Calu3 (cell line): ENCODE measurements at regions not wholly inside any gene's neighbourhood (a gene's known extent, or its start where the extent isn't known, plus 50 kb on each side); places are given as distances from the start of the nearest gene placed in this dataset.

ENCODE experiments used
- BruUV-seq: library from RNA; stranded (reverse); fragments of 400-500 nt; replicated peaks from 2 replicates; lab custom pipeline; 2021; lab: Mats Ljungman, UMichigan
- CTCF ChIA-PET: fragments of 300-600 bp; sonication (Branson Sonifier 250); formaldehyde crosslinking; loops from one replicate; lab custom pipeline; 2022; ENCODE audit warnings: antibody characterized with exemption; lab: Charles Lee
- DNase-seq: peaks from one replicate; pipeline ENCODE4 v3.0.0; 2022
- H3K27ac Mint-ChIP-seq: one replicate; pipeline ENCODE4 v1.8.0; 2022; ENCODE audit warnings: mixed read lengths; ENCODE audit not compliant: unreplicated experiment
- H3K27me3 Mint-ChIP-seq: one replicate; pipeline ENCODE4 v1.8.0; 2022; ENCODE audit warnings: mixed read lengths; ENCODE audit not compliant: unreplicated experiment
- H3K36me3 Mint-ChIP-seq: one replicate; pipeline ENCODE4 v1.8.0; 2022; ENCODE audit warnings: mild to moderate bottlenecking, moderate library complexity, mixed read lengths; ENCODE audit not compliant: insufficient read depth, unreplicated experiment
- H3K4me1 Mint-ChIP-seq: one replicate; pipeline ENCODE4 v1.8.0; 2022; ENCODE audit warnings: mild to moderate bottlenecking, low read depth, mixed read lengths; ENCODE audit not compliant: unreplicated experiment
- H3K4me3 Mint-ChIP-seq: one replicate; pipeline ENCODE4 v1.8.0; 2022; ENCODE audit warnings: mild to moderate bottlenecking, low read depth, moderate library complexity, mixed read lengths; ENCODE audit not compliant: unreplicated experiment
- H3K9me3 Mint-ChIP-seq: one replicate; pipeline ENCODE4 v1.8.0; 2022; ENCODE audit warnings: low read depth, mixed read lengths; ENCODE audit not compliant: unreplicated experiment
- intact Hi-C: fragments of 100-400 bp; cut with micrococcal nuclease; formaldehyde crosslinking; loops from one replicate; pipeline ENCODE4 v1.10.0; 2022; ENCODE audit not compliant: unreplicated experiment
- TF ChIP-seq, protein P1 (sequence below): fragments of 200-600 bp; IDR thresholded peaks from one replicate; pipeline ENCODE4 v1.8.0; 2022; ENCODE audit warnings: antibody characterized with exemption; ENCODE audit not compliant: unreplicated experiment

DNA sequence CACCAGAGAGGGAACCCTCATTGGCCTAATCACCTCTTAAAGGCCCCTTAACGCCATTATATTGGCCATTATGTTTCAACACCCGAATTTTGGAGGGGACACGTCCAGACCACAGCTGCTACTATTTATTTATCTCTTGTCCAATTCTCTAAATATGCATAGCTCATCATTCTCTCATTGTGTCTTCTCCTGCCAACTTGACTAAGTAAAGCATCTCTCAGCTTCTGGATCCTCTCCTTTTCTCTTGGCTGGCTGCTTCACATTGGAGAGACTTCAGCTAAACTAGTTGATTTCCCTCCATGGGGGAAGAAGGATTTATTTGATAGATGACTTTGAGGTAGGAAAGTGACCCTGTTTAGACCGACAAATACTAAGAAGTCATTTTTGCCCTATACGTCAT, 120.4 kb upstream of the KRR1 start:
- H3K27me3 Mint-ChIP-seq = no peaks in the 10 kb centered on the region
- TF ChIP-seq, protein P1, sequence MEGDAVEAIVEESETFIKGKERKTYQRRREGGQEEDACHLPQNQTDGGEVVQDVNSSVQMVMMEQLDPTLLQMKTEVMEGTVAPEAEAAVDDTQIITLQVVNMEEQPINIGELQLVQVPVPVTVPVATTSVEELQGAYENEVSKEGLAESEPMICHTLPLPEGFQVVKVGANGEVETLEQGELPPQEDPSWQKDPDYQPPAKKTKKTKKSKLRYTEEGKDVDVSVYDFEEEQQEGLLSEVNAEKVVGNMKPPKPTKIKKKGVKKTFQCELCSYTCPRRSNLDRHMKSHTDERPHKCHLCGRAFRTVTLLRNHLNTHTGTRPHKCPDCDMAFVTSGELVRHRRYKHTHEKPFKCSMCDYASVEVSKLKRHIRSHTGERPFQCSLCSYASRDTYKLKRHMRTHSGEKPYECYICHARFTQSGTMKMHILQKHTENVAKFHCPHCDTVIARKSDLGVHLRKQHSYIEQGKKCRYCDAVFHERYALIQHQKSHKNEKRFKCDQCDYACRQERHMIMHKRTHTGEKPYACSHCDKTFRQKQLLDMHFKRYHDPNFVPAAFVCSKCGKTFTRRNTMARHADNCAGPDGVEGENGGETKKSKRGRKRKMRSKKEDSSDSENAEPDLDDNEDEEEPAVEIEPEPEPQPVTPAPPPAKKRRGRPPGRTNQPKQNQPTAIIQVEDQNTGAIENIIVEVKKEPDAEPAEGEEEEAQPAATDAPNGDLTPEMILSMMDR = no peak
- no peak for DNase-seq
- H3K36me3 Mint-ChIP-seq = no peaks in the 10 kb centered on the region
- H3K9me3 Mint-ChIP-seq = peaks cover 2% of the 10 kb centered on the region
- intact Hi-C loops = no loop called here
- CTCF ChIA-PET = interaction anchor here (0.6 kb wide), 1 partner anchor 104 kb away, joined by 3 read pairs; no protein-coding TSS in a partner anchor
- peaks cover 46% of the 10 kb centered on the region for H3K4me1 Mint-ChIP-seq
- H3K4me3 Mint-ChIP-seq = no peak overlapping the region
- BruUV-seq = no TSS peak
- no peak overlapping the region for H3K27ac Mint-ChIP-seq

DNA sequence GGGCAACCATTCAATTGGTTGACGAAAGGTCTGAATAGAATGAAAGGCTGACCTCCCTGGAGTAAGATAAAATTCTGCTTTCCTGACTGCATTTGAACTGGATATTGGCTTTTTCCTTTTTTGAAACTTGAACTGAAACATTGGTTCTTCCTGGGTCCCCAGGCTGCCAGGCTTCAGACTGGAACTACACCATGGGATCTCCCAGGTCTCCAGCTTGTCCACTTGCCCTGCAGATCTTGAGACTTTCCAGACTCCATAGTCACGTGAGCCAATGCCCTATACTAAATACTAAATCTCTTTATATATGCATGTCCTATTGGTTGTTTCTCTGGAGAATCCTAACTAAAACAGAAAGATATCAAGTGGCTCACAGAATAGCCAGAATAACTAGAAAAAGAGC, 118.7 kb upstream of the KRR1 start:
- no peaks in the 10 kb centered on the region for H3K36me3 Mint-ChIP-seq
- no peak for DNase-seq
- no peaks in the 10 kb centered on the region for H3K27me3 Mint-ChIP-seq
- H3K4me1 Mint-ChIP-seq = peaks cover 28% of the 10 kb centered on the region
- TF ChIP-seq, protein P1 = no peak
- intact Hi-C loops = no loop called here
- peaks cover 2% of the 10 kb centered on the region for H3K9me3 Mint-ChIP-seq
- CTCF ChIA-PET = no interaction called here
- H3K4me3 Mint-ChIP-seq = no peak overlapping the region
- no peak overlapping the region for H3K27ac Mint-ChIP-seq
- no TSS peak for BruUV-seq

DNA sequence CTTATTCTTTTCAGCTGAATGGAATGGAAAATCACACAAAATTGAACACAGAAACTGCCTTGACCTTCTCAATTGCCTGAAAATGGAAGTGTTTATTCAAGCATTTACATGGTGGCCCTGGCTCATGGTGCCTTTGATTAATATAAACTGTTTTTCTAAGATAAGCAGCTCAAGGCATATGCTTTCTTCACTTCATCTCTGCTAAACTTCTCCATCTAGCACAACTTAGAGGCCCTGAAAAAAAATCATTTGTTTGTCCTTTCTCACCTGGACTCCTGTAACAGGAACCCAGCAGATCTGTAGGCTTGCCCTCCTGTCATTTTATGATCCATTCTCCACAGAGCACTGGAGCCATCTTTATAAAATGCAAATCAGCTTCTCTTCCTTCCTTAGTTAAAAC, 117.5 kb upstream of the KRR1 start:
- Mint-ChIP-seq H3K36me3 (no peaks in the 10 kb centered on the region), H3K4me3 (no peak overlapping the region), H3K27me3 (no peaks in the 10 kb centered on the region), H3K4me1 (peaks cover 25% of the 10 kb centered on the region), H3K27ac (no peak overlapping the region), H3K9me3 (peaks cover 2% of the 10 kb centered on the region)
- intact Hi-C loops = no loop called here
- CTCF ChIA-PET = interaction anchor here (0.7 to 1.2 kb wide), 2 partner anchors 81 to 121 kb away, joined by 3 read pairs; no protein-coding TSS in a partner anchor
- TF ChIP-seq, protein P1 = no peak
- no peak for DNase-seq
- no TSS peak for BruUV-seq

DNA sequence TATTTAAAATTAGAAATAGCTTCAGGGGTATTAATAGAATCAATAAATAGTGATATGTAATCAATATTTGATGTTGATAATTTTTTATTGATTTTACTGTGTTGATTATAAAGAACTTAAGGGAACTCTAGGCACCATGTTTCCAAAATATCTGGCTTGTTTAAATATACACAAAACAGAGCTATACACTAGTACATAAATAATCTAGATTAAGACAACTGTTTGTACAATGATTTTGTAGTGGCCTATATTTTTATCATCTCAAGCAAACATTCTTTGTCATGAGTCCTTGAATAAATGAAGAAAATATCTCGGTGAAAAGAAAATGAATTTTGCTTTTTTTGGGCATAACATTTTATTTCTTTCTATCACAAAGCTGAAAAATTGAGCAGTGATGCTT, 117.1 kb upstream of the KRR1 start:
- H3K27me3 Mint-ChIP-seq = no peaks in the 10 kb centered on the region
- peaks cover 2% of the 10 kb centered on the region for H3K9me3 Mint-ChIP-seq
- no peak overlapping the region for H3K27ac Mint-ChIP-seq
- CTCF ChIA-PET = interaction anchor here (0.7 to 1.2 kb wide), 2 partner anchors 82 to 122 kb away, joined by 3 read pairs; no protein-coding TSS in a partner anchor
- peaks cover 30% of the 10 kb centered on the region for H3K4me1 Mint-ChIP-seq
- no TSS peak for BruUV-seq
- no peak overlapping the region for H3K4me3 Mint-ChIP-seq
- no peak for DNase-seq
- no peaks in the 10 kb centered on the region for H3K36me3 Mint-ChIP-seq
- intact Hi-C loops = no loop called here
- TF ChIP-seq, protein P1 = no peak
